Renal cortical epithelial cell (primary cell): ENCODE measurements at regions not wholly inside any gene's neighbourhood (a gene's known extent, or its start where the extent isn't known, plus 50 kb on each side); places are given as distances from the start of the nearest gene placed in this dataset.

Experiments
- DNase-seq: peaks from one replicate; pipeline ENCODE4 v3.0.0-alpha.2; 2011; ENCODE audit warnings: low read depth

- DNase-seq: no peak
Observed at GRCh38 chr11:134625151-134625550, 213.1 kb upstream of the B3GAT1 start.

GRCh38 chr11:134624166-134624920 is 212.3 kb upstream of the B3GAT1 start:
- no peak for DNase-seq

GRCh38 chr11:134623711-134624110 is 211.7 kb upstream of the B3GAT1 start:
- DNase-seq: no peak

DNA sequence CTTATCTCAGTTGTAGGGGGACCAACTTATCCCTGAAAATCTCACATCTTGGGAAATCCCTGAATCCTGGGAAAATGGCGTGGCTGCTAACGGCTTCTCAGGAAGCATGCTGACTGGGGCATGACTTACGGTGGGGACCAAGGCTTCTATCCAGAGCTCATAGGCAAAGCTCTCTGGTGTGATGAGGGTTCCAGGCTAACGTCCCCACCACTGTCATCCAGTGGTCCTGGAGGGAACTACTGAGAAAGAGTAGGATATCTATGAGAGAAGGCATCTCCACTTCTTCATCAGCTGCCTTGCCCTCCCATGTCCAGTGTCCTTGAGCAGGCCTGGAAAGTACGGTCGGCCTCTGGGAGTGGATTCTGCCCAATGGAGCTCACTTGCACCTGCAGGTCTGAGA is 210.4 kb upstream of the B3GAT1 start:
- no peak for DNase-seq

DNA sequence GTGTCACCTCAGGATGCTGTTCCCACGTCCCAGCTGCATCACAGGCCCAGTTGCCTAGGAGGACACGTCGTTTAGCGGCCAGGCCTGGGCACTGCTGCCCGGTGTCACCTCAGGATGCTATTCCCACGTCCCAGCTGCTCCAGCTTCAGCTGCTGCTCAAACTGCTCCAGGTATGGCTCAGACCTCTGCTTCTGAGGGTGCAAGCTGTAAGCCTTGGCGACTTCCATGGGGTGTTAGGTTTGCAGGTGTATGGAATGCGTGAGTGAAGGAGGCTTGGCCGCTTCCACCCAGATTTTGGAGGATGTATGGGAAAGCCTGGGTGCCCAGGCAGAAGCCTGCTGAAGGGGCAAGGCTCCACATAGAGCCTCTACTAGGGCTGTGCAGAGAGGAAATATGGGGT is 205.3 kb upstream of the B3GAT1 start:
- DNase-seq: no peak

DNA sequence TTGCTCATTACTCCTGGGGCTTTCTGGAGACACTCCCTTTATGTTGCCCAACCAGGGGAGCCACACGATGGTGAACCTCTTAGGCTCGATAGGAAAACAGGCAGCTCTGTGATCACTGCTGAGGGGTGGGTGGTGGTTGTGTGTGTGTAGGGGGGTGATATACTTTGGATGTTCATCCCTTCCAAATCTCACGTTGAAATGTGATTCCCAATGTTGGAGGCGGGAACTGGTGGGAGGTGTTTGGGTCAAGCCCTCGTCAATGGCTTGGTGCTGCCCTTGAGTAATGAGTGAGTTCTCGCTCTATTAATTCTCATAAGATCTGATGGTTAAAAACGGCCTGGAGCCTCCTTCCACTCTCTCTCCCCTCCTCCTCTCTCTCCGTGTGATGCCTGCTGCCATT is 204.0 kb upstream of the B3GAT1 start:
- no peak for DNase-seq

DNA sequence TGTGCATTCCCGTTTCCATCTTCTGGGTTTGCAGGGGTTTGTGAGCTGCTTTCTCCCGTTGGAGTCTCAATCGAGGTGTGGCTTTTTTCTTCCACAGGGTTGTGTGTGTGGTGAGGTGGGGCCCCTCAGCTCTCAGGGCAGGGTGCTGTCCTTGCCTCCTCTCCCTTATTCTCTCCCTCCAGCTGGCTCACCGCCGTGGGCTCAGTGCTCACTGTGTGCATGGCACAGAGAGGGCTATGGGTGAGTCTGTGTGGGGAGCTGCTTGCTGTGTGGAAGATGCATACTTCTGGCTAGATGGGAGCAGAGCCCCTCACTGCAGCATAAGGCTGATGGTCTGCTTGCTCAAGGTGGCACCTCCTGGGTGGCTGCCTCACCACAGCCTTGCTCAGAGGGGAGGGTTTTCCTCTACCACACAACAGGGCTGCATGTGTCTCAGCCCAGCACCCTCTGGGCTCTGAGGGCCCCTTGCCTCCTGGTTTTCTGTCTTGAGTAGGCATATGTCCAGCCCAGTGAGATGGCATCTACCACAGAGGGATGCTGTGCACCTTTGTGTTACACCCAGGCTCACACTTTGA is 203.1 kb upstream of the B3GAT1 start:
- no peak for DNase-seq

DNA sequence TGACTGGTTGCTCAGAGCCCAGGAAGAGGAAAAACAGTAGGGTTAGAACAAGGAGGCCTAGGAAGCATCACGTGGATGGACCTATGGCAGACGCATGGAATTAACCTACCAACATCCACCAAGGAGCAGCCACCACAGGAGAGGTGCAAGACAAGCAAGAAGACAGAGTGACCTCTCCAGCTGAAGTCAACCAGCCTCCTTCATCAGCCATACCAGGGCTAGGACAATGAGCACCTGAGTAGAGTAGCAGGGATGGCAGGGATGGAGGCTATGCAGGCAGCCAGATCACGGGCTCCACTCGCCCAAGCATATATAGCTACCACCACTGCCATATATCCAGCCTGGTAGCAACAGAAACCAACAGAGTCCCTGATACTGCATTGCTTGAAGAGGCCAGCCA is 202.1 kb upstream of the B3GAT1 start:
- no peak for DNase-seq

- no peak for DNase-seq
Observed at GRCh38 chr11:134613646-134614045, 201.6 kb upstream of the B3GAT1 start.

DNA sequence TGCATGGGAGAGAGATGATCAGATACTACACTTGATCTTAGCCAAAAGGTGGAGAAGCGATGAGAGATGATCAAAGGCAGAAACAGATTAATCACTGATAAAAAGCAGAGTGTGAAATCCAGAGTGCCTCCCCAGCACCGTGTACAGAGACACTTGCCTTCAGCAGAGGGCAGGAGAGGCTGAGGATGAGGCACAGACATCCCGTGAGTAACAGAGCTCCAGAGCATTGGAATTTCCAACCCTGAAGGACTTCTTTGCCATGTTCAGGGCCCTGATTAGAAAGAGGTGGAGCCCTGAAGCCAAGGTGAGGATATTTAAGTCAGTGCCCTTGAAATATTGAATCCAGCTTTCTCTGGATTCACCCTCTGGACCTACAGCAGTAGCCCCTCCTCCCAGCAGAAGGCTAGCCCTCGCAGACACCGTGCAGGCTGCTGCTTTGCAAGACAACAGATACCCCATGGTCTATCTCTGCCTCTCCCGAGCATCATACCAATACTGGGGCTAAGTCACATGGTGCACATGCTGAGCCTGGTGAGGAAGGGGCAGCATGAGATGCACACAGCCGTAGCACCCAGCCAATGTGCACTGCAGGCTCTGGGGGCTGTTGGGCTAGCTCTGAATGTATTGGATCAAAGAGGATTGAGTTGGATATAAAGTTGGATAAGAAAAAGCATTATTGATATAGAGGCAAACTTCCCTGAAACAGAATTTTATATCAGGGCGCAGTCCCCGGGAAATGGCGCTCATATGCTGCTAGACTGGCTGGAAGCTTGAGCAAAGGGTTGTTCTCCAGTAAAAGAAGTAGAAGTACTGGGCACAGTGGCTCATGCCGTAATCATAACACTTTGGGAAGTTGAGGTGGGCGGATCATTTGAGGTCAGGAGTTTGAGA is 200.3 kb upstream of the B3GAT1 start:
- DNase-seq: no peak

DNA sequence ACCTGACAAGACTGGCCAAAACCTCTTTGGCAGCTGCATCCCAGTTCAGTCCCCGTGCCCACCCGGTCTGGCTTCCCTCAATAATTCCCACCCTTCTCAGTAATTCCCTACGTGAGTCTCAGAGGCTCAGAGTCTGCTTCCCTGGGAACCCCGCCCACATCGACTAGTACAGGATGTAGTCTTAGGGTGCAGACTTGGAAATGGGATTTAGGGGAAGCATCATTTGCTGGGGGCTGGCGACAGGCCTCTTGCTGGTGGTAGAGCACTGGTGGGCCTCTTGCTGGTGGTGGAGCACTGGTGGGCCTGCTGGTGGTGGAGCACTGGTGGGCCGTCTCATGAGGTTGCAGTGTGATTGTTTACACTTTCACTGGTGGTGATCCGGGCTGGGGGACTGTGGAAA is 199.5 kb upstream of the B3GAT1 start:
- no peak for DNase-seq

- DNase-seq: no peak
Observed at GRCh38 chr11:134610116-134610910, 198.3 kb upstream of the B3GAT1 start.

DNA sequence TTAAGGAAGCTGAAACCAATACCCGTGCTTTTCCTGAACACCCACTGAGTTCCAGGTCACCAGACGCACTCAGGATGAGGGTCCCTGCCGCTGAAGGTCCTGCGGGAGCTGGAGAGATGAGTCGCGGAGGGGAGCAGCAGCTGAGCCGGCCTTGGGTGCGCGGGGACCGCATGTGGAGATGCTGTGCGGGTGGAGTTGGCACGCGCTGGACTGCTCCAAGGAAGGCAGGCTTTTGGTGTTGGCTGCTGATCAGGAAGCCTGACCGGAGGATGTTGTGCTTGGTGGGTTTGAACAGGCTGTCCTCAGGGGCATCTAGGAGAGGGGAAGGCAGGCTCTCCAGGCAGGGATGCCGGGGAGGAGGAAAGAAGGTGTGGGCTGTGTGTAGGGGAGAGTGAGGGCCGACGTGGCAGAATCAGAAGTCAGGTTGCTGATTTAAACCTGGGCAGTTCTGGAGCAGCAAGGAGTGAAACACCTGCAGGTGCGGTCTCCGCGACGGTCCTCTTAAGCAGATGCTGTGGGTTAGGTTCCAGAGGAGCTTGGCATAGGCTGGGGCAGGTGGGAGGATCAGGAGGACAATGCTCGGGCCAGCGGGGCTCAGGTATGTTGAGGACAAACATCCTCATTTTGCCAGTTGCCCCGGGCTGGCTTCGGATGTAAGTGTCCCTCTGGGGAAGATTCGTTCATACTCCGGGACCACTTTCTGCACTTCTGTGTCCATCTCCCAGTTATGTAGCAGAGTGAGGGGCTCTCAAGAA is 197.5 kb upstream of the B3GAT1 start:
- DNase-seq: no peak

DNA sequence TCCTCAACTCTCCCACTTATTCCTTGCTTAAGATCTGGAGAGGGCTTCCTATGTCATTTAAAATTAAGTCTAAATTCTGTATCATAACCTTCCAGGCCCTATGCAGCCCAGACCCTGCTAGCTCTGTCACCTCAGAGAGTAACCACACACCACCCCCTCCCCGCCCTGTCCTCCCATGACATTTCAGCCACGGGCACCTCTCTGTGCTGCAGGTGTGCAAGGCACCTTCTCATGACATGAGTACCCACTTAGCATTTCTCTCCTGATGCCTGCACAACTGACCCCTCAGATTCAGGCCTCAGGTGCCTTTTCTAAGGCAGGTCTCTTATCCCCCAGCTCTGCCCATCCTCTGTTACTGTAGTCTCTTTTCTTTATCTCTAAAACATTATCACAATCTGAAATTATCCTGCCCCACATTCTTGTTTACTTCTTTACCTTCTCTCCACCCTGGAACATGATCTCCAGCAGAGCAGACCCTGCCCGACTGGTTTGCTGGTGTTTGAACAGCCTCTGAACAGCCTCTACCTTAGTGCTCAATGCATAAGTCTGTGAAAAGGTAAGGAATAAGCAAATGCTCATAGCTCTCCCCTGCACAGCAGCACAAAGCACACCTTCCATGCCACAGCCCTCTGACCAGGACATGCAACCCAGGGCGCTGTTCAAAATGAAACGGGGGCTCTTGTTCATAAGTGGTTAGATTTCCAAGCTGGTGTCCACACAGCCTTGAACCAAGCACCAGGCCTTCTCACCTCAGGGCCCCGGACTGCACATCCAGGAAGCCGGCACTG is 196.1 kb upstream of the B3GAT1 start:
- DNase-seq: no peak

- DNase-seq: no peak
Observed at GRCh38 chr11:134606251-134606650, 194.2 kb upstream of the B3GAT1 start.

DNA sequence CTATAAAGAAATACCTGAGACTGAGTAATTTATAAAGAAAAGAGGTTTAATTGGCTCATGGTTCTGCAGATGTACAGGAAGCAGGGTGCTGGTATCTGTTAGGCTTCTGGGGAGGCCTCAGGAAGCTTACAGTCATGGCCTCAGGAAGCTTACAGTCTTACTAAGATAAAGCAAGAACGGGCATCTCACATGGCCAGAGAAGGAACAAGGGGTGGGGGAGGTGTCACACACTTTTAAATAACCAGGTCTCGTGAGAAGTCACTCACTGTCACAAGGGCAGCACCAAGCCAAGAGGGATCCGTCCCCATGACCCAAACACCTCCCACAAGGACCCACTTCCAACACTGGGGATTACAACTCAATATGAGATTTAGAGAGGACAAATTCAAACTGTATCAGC is 192.8 kb upstream of the B3GAT1 start:
- no peak for DNase-seq

DNA sequence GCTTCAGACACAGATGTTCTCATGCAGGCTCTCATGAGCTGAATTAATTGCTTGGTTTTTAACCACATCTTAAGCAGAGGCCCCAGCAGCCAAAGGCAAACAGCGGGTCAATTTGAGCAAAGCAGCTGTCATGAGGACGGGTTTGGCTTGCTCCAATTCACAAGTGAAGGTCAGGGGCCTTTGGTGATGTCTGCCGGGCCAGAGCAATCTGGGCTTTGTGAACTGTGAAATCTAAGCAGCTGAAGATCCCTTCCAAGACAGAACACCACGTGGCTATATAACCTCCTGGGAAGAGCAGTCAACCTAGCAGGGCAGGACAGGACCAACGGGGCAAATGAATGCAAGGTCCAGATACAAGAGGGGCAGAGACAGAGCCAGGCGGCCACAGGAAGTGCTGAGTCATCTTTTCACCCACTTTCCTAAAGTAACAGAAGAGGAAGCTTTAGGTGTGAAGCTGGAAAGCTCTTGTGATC is 187.3 kb upstream of the B3GAT1 start:
- DNase-seq: no peak

- no peak for DNase-seq
Observed at GRCh38 chr11:134598368-134598767, 186.3 kb upstream of the B3GAT1 start.

- no peak for DNase-seq
Observed at GRCh38 chr11:134597452-134597851, 185.4 kb upstream of the B3GAT1 start.

GRCh38 chr11:134596404-134596803 is 184.4 kb upstream of the B3GAT1 start:
- DNase-seq: no peak
